ENCODE measurements at regions not wholly inside any gene's neighbourhood (a gene's known extent, or its start where the extent isn't known, plus 50 kb on each side); places are given as distances from the start of the nearest gene placed in this dataset.

DNA sequence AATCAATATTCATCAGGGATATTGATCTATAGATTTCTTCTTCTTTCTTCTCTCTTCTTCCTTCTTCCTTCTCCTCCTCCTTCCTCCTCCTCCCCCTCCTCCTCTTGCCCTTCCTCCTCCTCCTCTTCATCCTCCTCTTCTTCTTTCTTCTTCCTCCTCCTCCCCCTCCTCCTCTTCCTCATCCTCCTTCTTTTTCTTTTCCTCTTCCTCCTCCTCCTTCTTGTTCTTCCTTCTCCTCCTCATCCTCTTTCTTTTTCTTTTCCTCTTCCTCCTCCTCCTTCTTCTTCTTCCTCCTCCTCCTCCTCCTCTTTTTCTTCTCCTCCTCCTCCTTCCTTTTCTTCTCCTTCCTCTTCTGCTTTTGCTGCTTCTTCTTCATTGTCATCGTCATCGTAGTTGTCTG, 52.4 kb upstream of the SERINC1 start:
- dilution Hi-C loops (cut with MboI; ENCODE audit: extremely low pct_ligation_motif_present, low sequenced_read_pairs) (no loop called here), intact Hi-C loops (cut with micrococcal nuclease) (no loop called here)
- H3K4me2 ChIP-seq (ENCODE audit: insufficient read depth, low read length): no peak overlapping the region
- no TSS peak for BruUV-seq (replicated peaks)
- H3K27me3 ChIP-seq (ENCODE audit: control insufficient read depth in 2 of 2, insufficient read depth in 2 of 2, low read length in 2 of 2): peaks cover 1 to 2% of the 10 kb centered on the region in 2 experiments
- no peaks in the 10 kb centered on the region for H3K4me1 ChIP-seq (ENCODE audit: control insufficient read depth, extremely low read depth, insufficient read depth, low read length)
- POLR2A ChIA-PET: no interaction called here
- no peak overlapping the region for H3K9ac ChIP-seq (replicated peaks; ENCODE audit: extremely low read depth, insufficient read depth, low read length)
- H3K9me1 ChIP-seq (replicated peaks; ENCODE audit: control insufficient read depth, extremely low read depth, insufficient read depth, low read length): no peaks in the 10 kb centered on the region
- no peaks in the 10 kb centered on the region for H3K36me3 ChIP-seq (ENCODE audit: control insufficient read depth in 2 of 2, extremely low read depth in 1 of 2, insufficient read depth in 2 of 2, low read length in 2 of 2)
- no peak for FAIRE-seq
- CTCF ChIA-PET: interaction anchor here (4.2 kb wide), 1 partner anchor 32 kb away, joined by 17 read pairs; no protein-coding TSS in a partner anchor
- H2AFZ ChIP-seq (ENCODE audit: low read depth, low read length): no peak overlapping the region
- H3K27ac ChIP-seq (ENCODE audit: insufficient read depth, low read depth, low read length): no peak overlapping the region
- H3K79me2 ChIP-seq (ENCODE audit: control insufficient read depth, insufficient read depth, low read length): no peaks in the 10 kb centered on the region
- DNase-seq (ENCODE audit: low read depth, low spot score): no peak
- TF ChIP-seq MYC (IDR thresholded peaks at IDR 0.05; ENCODE audit: low read depth, low read length) (no peak), JUN (IDR thresholded peaks at IDR 0.05; ENCODE audit: borderline replicate concordance, insufficient read depth, insufficient read length, low read depth) (no peak), POLR2A (IDR thresholded peaks at IDR 0.05; ENCODE audit: low read depth, low read length) (no peak), EZH2 (IDR thresholded peaks at IDR 0.05; ENCODE audit: borderline replicate concordance, low read depth, low read length, severe bottlenecking) (no peak), FOS (IDR thresholded peaks at IDR 0.05; ENCODE audit: borderline replicate concordance, insufficient read depth, low read length) (no peak), POLR2AphosphoS5 (IDR thresholded peaks at IDR 0.05; ENCODE audit: insufficient read depth, low read depth, low read length) (no peak), GATA2 (IDR thresholded peaks at IDR 0.05; ENCODE audit: insufficient read depth, insufficient read length, low read depth, low read length) (no peak)
- TF ChIP-seq, protein P1, sequence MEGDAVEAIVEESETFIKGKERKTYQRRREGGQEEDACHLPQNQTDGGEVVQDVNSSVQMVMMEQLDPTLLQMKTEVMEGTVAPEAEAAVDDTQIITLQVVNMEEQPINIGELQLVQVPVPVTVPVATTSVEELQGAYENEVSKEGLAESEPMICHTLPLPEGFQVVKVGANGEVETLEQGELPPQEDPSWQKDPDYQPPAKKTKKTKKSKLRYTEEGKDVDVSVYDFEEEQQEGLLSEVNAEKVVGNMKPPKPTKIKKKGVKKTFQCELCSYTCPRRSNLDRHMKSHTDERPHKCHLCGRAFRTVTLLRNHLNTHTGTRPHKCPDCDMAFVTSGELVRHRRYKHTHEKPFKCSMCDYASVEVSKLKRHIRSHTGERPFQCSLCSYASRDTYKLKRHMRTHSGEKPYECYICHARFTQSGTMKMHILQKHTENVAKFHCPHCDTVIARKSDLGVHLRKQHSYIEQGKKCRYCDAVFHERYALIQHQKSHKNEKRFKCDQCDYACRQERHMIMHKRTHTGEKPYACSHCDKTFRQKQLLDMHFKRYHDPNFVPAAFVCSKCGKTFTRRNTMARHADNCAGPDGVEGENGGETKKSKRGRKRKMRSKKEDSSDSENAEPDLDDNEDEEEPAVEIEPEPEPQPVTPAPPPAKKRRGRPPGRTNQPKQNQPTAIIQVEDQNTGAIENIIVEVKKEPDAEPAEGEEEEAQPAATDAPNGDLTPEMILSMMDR (IDR thresholded peaks at IDR 0.05; ENCODE audit: extremely low read depth in 1 of 2, insufficient read depth in 1 of 2, low read depth in 1 of 2, low read length in 2 of 2): no peak
- TF ChIP-seq, protein P2, sequence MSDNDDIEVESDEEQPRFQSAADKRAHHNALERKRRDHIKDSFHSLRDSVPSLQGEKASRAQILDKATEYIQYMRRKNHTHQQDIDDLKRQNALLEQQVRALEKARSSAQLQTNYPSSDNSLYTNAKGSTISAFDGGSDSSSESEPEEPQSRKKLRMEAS (IDR thresholded peaks at IDR 0.05; ENCODE audit: insufficient read depth, insufficient read length): no peak
- H3K9me3 ChIP-seq (replicated peaks; ENCODE audit: control insufficient read depth, insufficient read depth, low read length): no peaks in the 10 kb centered on the region
- H4K20me1 ChIP-seq (replicated peaks; ENCODE audit: control insufficient read depth, extremely low read depth, insufficient read depth, low read length): no peaks in the 10 kb centered on the region
- no peak overlapping the region for H3K4me3 ChIP-seq (replicated peaks in 1 of 3; ENCODE audit: insufficient read depth in 1 of 3, low read depth in 1 of 3, low read length in 3 of 3)

Measured in endothelial cell of umbilical vein (primary cell).